OCI-LY7 (cell line): ENCODE measurements at regions not wholly inside any gene's neighbourhood (a gene's known extent, or its start where the extent isn't known, plus 50 kb on each side); places are given as distances from the start of the nearest gene placed in this dataset.
"Not testable (repeated sequence)": the region's sequence is repeated elsewhere in the genome, so short reads cannot be mapped to it uniquely, and the experiment has no call there.

Source experiments
- EZH2phosphoT487 ChIP-seq: fragments of 200-600 bp; sonication (generic); IDR thresholded peaks from 2 replicates; pipeline ENCODE4 v1.6.1; 2018; ENCODE audit warnings: low read depth, borderline replicate concordance, mild to moderate bottlenecking, mixed run types, antibody characterized with exemption, low read length, moderate library complexity, mixed read lengths
- TF ChIP-seq, protein P1 (sequence below): fragments of 200-600 bp; sonication (generic); conservative IDR thresholded peaks from 2 replicates; pipeline ENCODE4 v1.5.1; 2014; ENCODE audit warnings: mild to moderate bottlenecking, antibody characterized with exemption, low read length, moderate library complexity, mixed read lengths

DNA sequence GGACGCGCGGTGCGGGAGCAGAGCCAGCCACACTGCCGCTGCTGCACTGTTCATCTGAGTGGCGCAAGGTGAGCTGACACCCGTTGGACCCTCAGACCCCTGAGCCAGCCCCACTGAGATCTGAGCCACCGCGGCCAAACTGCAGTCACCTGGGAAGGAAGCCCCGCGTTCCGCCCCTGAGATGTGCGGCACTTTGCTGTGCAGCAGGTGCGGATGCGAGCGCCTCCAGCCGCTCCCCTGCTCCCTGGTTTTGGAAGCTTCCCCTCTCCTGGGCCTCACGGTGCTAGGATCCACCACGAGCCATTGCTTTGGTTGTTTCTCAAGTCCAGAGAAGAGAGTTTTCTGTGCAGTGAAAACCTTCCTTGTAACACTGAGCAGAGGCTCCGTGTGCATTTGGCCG is 254.1 kb downstream of the ADGRD1 start:
- TF ChIP-seq, protein P1, sequence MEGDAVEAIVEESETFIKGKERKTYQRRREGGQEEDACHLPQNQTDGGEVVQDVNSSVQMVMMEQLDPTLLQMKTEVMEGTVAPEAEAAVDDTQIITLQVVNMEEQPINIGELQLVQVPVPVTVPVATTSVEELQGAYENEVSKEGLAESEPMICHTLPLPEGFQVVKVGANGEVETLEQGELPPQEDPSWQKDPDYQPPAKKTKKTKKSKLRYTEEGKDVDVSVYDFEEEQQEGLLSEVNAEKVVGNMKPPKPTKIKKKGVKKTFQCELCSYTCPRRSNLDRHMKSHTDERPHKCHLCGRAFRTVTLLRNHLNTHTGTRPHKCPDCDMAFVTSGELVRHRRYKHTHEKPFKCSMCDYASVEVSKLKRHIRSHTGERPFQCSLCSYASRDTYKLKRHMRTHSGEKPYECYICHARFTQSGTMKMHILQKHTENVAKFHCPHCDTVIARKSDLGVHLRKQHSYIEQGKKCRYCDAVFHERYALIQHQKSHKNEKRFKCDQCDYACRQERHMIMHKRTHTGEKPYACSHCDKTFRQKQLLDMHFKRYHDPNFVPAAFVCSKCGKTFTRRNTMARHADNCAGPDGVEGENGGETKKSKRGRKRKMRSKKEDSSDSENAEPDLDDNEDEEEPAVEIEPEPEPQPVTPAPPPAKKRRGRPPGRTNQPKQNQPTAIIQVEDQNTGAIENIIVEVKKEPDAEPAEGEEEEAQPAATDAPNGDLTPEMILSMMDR: not testable (repeated sequence)
- TF ChIP-seq EZH2phosphoT487: not testable (repeated sequence)
